Activated CD4-positive, alpha-beta T cell treated with anti-CD3 and anti-CD28 coated beads, Interleukin-2, amount 10 ng/mL, durations not matched to agents 24 days and 14 days (primary cell): ENCODE measurements at regions not wholly inside any gene's neighbourhood (a gene's known extent, or its start where the extent isn't known, plus 50 kb on each side); places are given as distances from the start of the nearest gene placed in this dataset.

Experiments used
- DNase-seq: peaks from one replicate; pipeline ENCODE4 v3.0.0; 2022
- H3K27ac Mint-ChIP-seq: one replicate; pipeline ENCODE4 v1.8.0; 2022; ENCODE audit warnings: mild to moderate bottlenecking, mixed read lengths
- H3K27me3 Mint-ChIP-seq: one replicate; pipeline ENCODE4 v1.8.0; 2022; ENCODE audit warnings: mixed read lengths
- H3K36me3 Mint-ChIP-seq: one replicate; pipeline ENCODE4 v1.8.0; 2022; ENCODE audit warnings: low read depth, mild to moderate bottlenecking, mixed read lengths
- H3K4me1 Mint-ChIP-seq: one replicate; pipeline ENCODE4 v1.8.0; 2021; ENCODE audit warnings: mixed read lengths
- H3K4me3 Mint-ChIP-seq: one replicate; pipeline ENCODE4 v1.8.0; 2022; ENCODE audit warnings: mild to moderate bottlenecking, moderate library complexity, mixed read lengths
- H3K9me3 Mint-ChIP-seq: one replicate; pipeline ENCODE4 v1.8.0; 2021; ENCODE audit warnings: mixed read lengths
- intact Hi-C: fragments of 100-400 bp; cut with micrococcal nuclease; formaldehyde crosslinking; loops from one replicate; pipeline ENCODE4 v1.15.1; 2023

DNA sequence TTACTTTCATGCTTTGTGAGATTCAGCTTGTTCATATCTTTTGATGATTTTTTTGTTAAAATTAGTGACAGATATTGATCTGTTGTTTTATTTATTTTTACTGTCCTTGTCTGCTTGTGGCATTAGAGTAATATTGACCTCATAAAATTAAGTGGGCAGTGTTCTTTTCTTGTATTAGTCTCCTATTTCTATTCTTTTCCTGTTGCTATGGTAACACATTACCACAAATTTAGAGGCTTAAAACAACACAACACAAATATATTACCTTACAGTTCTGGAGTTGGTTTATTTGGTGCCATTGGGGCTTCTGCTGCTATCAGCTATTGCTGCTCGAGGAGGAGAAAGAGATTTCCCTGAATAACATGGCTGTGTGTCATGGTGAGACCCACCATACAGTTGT is 135.7 kb downstream of the C1orf94 start:
- DNase-seq: no peak
- H3K4me3 Mint-ChIP-seq: no peak overlapping the region
- H3K27ac Mint-ChIP-seq: no peak overlapping the region
- no peaks in the 10 kb centered on the region for H3K4me1 Mint-ChIP-seq
- H3K36me3 Mint-ChIP-seq: no peaks in the 10 kb centered on the region
- H3K9me3 Mint-ChIP-seq: no peaks in the 10 kb centered on the region
- H3K27me3 Mint-ChIP-seq: no peaks in the 10 kb centered on the region
- intact Hi-C loops: no loop called here

DNA sequence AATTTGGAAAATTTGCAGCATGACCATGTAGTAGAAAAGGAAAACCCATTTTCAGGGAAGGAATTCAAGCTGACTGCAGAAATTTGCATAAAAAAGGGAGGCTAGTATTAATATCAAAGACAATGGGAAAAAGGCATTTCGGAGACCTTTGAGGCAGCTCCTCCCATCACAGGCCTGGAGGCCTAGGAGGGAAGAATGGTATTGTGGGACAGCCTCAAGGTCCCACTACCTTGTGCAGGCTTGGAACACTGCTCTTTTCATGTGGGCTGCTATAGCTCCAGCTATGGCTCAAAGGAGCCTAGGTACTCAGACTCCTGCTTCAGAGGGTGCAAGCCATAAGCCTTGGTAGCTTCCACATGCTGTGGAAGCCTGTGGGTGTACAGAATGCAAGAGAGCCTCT is 139.3 kb downstream of the C1orf94 start:
- no peaks in the 10 kb centered on the region for H3K9me3 Mint-ChIP-seq
- H3K4me3 Mint-ChIP-seq: no peak overlapping the region
- intact Hi-C loops: no loop called here
- H3K27ac Mint-ChIP-seq: no peak overlapping the region
- H3K36me3 Mint-ChIP-seq: no peaks in the 10 kb centered on the region
- DNase-seq: no peak
- no peaks in the 10 kb centered on the region for H3K4me1 Mint-ChIP-seq
- H3K27me3 Mint-ChIP-seq: no peaks in the 10 kb centered on the region

DNA sequence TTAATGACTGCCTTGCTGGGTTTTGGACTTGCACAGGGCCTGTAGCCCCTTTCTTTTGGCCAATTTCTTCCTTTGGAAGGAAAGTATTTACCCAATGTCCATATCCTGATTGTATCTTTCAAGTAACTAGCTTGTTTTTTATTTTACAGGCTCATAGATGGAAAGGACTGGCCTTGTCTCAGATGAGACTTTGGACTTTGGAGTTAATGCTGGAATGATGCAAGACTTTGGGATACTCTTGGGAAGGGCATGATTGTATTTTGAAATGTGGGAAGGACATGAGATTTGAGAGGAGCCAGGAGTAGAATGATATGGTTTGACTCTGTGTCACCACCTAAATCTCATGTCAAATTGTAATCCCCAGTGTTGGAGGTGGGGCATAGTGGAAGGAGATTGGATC is 140.1 kb downstream of the C1orf94 start:
- Mint-ChIP-seq H3K36me3 (no peaks in the 10 kb centered on the region), H3K4me3 (no peak overlapping the region), H3K4me1 (no peaks in the 10 kb centered on the region), H3K27ac (no peak overlapping the region), H3K27me3 (no peaks in the 10 kb centered on the region), H3K9me3 (no peaks in the 10 kb centered on the region)
- intact Hi-C loops: no loop called here
- DNase-seq: no peak

DNA sequence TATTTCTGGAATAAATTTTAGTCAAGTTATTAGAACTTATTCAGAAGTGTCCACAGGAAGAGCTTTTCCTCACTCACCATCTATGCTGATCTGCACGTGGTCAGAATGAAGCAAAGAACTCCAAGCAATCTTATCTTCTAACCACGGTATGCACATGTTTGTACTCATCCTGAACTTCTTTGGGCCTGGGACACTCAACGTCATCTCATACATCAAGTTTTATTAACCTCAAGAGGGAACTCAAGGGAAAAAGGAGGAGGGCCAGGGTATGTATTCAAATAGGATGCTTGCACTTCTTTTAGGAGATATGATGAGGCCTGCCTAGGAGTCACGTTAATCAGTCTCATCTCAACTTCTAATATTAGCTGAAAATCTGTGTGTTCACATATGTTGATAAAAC is 142.5 kb downstream of the C1orf94 start:
- DNase-seq: peak; percentile 3
- Mint-ChIP-seq H3K4me1 (no peaks in the 10 kb centered on the region), H3K36me3 (no peaks in the 10 kb centered on the region), H3K9me3 (no peaks in the 10 kb centered on the region), H3K4me3 (no peak overlapping the region), H3K27ac (no peak overlapping the region), H3K27me3 (no peaks in the 10 kb centered on the region)
- intact Hi-C loops: no loop called here

DNA sequence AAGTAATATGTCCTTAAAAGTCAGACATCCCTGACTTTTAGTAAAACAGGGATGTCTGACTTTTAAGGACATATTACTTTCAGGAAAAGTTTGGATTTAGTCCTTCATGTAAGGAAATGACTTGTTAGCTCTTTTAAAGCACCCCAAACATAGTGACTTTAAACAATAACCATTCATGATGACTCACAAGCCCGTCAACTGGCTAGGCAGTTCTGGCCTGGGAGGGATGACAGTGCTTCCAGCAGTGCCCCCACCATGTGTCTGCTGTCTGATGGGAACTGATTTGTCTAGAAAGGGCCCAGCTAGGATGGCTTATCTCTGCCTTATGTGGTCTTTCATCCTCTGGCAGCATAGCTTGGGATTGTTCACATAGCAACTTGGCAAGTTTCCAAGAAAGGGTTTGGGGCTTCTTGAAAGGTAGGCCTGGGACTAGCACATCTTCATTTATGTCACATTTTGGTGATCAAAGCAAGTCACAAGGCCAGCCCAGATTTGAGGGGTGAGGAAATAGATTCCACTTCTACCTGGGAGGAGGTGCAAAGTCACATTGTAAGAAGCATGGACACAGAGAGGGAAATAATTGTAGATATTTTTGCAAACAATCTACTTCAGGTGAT is 143.5 kb downstream of the C1orf94 start:
- no peak for DNase-seq
- no peak overlapping the region for H3K4me3 Mint-ChIP-seq
- H3K4me1 Mint-ChIP-seq: no peaks in the 10 kb centered on the region
- intact Hi-C loops: no loop called here
- no peak overlapping the region for H3K27ac Mint-ChIP-seq
- H3K36me3 Mint-ChIP-seq: no peaks in the 10 kb centered on the region
- no peaks in the 10 kb centered on the region for H3K27me3 Mint-ChIP-seq
- H3K9me3 Mint-ChIP-seq: no peaks in the 10 kb centered on the region

DNA sequence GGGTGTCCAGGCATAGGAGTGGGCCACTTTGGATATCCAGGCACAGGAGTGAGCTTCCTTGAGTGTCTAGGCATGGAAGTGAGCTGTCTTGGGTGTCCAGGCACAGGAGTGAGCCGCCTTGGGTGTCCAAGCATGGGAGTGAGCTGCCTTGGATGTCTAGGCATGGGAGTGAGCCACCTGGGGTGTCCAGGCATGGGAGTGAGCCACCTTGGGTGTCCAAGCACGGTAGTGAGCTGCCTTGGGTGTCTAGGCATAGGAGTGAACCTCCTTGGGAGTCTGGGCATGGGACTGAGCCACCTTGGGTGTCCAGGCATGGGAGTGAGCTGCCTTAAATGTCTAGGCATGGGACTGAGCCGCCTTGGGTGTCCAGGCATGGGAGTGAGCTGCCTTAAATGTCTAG is 146.3 kb downstream of the C1orf94 start:
- H3K9me3 Mint-ChIP-seq: no peaks in the 10 kb centered on the region
- intact Hi-C loops: no loop called here

DNA sequence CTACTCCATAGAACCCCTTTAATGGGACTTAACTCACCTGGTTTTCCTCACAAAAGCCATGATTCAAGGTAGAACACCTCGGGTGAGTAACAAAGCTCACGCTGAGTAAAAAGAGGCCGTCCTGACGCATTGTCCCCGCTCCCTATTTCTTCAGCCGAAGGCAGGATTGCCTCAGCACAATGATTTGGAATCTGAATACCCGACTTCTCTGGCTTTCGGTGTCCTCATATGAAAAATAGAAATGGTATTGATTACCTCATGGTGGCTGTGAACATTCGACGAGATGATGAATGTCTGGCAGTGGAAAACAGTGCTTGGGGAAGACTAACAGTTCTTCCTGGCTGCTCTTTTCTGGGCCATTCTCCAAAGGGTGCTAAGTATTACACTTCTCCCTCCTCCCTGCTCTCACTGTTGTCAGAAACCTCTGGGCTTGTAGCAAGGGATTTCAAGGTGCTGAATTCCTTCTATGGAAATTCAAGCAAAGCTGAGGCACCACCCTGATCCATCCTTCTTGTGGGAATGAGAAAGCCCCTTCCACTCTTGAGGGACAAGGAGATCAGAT is 148.3 kb downstream of the C1orf94 start:
- no peak overlapping the region for H3K27ac Mint-ChIP-seq
- intact Hi-C loops: no loop called here
- H3K36me3 Mint-ChIP-seq: no peaks in the 10 kb centered on the region
- no peaks in the 10 kb centered on the region for H3K9me3 Mint-ChIP-seq
- DNase-seq: no peak
- H3K4me3 Mint-ChIP-seq: no peak overlapping the region
- no peaks in the 10 kb centered on the region for H3K4me1 Mint-ChIP-seq
- H3K27me3 Mint-ChIP-seq: no peaks in the 10 kb centered on the region

More for the DNA sequence above, 146.3 kb downstream of the C1orf94 start:
- Mint-ChIP-seq H3K27me3 (no peaks in the 10 kb centered on the region), H3K27ac (no peak overlapping the region), H3K36me3 (no peaks in the 10 kb centered on the region), H3K4me3 (no peak overlapping the region), H3K4me1 (no peaks in the 10 kb centered on the region)
- no peak for DNase-seq

DNA sequence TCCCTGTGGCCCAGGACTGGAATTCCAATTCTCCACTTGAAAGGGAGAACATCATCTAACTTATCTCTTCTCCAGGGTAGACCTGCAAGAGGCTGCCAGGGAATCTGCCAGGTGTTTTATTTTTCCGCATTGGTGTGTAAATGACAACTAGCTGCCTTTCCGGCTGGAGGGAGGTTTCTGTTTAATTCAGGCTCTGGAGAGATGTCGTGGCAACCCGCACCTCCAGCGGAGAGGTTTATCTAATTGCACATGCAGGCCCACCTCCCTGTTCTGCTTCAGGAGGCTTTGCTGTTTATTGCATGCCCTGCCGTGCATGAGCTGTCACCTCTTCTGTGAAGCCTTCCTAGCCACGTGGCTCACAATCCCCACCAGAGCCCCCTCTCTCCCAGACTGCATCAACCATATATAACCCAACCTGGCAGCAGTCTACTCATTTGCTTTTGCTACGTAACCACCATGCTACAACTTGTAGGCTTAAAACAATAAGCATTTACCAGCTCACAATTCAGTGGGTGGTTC is 151.6 kb downstream of the C1orf94 start:
- Mint-ChIP-seq H3K4me3 (no peak overlapping the region), H3K9me3 (no peaks in the 10 kb centered on the region), H3K27ac (no peak overlapping the region), H3K27me3 (no peaks in the 10 kb centered on the region), H3K36me3 (no peaks in the 10 kb centered on the region), H3K4me1 (no peaks in the 10 kb centered on the region)
- DNase-seq: no peak
- intact Hi-C loops: no loop called here

DNA sequence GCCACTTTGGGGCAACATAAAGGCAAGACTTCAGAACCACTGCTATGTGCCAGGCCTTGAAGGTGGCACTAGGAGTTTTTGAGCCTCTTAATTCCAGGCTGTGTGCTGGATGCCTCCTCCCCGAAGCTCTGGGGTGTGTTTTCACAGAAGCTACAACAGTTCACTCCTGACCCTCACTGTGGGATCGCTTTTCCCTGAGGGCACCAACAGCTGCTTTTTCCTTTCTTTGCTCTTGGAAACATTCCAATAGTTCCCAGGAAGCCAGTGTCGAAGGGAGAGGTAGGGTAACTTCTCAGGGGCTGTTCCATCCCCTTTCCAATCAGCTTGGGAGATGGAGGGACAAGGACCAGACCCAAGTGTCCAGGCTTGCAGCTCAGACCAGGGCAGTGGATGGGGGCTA is 153.4 kb downstream of the C1orf94 start:
- no peak for DNase-seq
- H3K36me3 Mint-ChIP-seq: no peaks in the 10 kb centered on the region
- no peak overlapping the region for H3K27ac Mint-ChIP-seq
- H3K4me1 Mint-ChIP-seq: no peaks in the 10 kb centered on the region
- no peak overlapping the region for H3K4me3 Mint-ChIP-seq
- H3K27me3 Mint-ChIP-seq: no peaks in the 10 kb centered on the region
- intact Hi-C loops: no loop called here
- no peaks in the 10 kb centered on the region for H3K9me3 Mint-ChIP-seq

DNA sequence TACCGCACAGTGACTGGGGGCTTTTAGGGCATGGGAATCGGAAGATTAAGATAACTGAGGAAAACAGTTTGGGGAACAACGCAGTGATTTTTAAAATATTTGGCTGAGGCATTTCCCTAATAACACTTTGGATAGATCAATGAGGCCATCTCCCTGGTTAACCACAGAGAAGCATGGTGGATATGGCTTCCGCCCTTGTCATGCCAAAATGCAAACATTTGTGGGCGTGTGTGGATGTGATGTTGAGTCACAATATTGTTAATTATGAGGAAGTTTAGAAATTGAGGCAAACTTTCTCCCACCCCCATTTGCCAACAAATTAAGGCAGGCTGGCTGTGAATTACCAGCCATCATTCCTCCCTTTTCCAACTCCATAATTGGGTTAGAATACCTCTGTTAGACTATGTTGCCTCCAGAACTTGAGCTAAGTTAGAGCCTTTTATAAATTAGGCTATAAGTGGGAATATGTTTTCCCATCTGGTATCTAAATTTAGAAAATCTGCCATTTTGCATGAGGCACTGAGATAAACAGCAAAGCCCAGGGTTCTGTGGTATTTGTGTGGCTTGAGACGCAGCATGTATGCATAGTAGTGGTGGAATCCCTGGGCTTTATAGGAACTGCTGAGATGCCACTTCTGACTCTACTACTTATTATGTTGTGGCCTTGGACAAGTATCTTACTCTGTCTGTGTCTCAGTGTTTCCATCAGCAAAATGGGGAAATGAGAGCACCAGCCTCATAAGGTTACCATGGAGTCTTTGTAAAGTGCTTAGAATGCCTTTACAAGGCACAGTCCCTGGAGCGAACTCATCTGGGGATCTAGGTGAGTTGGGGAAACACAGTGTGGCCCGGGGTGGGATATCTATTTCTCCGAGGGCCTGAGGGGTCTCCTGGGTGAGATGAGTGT is 154.6 kb downstream of the C1orf94 start:
- Mint-ChIP-seq H3K9me3 (no peaks in the 10 kb centered on the region), H3K36me3 (no peaks in the 10 kb centered on the region), H3K27ac (no peak overlapping the region), H3K27me3 (no peaks in the 10 kb centered on the region), H3K4me1 (no peaks in the 10 kb centered on the region), H3K4me3 (no peak overlapping the region)
- intact Hi-C loops: no loop called here
- DNase-seq: no peak

DNA sequence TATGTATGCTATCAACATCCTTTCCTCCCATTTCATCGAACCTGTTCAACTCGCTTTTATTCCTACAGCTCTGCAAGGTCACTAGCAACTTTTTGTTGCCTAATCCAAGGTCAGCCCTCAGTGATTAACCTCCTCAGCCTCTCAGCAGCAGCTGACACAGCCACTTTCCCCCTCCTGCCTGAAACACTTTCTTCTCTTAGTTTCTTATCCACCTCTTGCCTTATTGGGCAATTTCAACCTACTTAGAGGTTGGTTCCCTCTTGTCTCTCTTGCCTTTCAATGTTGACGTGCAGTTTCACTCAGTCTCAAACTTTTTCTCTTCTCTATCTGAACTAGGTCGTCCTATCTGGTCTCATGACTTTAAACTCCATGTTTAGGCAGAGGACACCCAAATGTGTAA is 156.3 kb downstream of the C1orf94 start:
- intact Hi-C loops: no loop called here
- H3K4me1 Mint-ChIP-seq: no peaks in the 10 kb centered on the region
- H3K36me3 Mint-ChIP-seq: no peaks in the 10 kb centered on the region
- no peak overlapping the region for H3K4me3 Mint-ChIP-seq
- no peak for DNase-seq
- H3K27me3 Mint-ChIP-seq: no peaks in the 10 kb centered on the region
- H3K9me3 Mint-ChIP-seq: no peaks in the 10 kb centered on the region
- no peak overlapping the region for H3K27ac Mint-ChIP-seq

DNA sequence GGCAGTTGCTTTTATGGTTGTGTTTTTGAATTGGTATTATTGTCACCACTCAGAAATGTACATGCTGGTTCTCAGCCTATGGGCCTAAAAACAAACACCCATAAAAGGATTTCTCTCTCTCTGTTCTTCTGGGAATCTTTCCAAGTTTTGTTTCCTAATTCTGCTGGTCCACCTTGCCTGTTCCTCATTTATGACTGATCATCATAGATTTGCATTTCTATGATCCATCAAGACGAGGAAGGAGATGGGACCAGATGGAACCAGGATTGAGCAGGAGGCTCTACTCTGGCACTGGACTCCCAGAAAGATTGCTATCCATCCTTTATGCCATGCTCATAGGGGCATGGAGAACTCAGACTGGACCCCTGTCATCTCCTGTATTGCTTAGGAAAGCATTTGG is 162.2 kb downstream of the C1orf94 start:
- no peaks in the 10 kb centered on the region for H3K9me3 Mint-ChIP-seq
- no peak overlapping the region for H3K4me3 Mint-ChIP-seq
- H3K27me3 Mint-ChIP-seq: no peaks in the 10 kb centered on the region
- no peaks in the 10 kb centered on the region for H3K36me3 Mint-ChIP-seq
- intact Hi-C loops: no loop called here
- no peaks in the 10 kb centered on the region for H3K4me1 Mint-ChIP-seq
- no peak overlapping the region for H3K27ac Mint-ChIP-seq
- DNase-seq: no peak

DNA sequence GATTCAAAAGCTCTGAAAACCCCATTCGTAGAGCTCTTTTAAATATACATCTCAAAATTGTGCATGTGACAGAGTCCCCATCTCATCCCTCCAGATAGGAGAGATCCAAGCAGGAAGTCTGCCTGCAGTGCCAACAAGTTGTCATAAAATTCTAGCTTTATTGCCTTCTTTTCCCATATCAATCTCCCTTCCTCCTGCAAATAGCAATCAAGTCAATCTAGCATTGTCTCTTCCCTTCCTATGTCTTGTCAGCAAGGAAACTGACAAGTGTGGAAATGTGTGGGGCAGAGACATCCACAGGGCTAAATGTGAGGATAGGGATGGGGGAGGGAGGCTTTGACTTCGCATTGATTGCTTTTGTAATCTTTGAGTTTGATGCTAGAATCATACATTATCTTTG is 165.2 kb downstream of the C1orf94 start:
- Mint-ChIP-seq H3K4me3 (no peak overlapping the region), H3K36me3 (no peaks in the 10 kb centered on the region), H3K27ac (no peak overlapping the region), H3K4me1 (no peaks in the 10 kb centered on the region), H3K9me3 (no peaks in the 10 kb centered on the region), H3K27me3 (no peaks in the 10 kb centered on the region)
- intact Hi-C loops: no loop called here
- no peak for DNase-seq

DNA sequence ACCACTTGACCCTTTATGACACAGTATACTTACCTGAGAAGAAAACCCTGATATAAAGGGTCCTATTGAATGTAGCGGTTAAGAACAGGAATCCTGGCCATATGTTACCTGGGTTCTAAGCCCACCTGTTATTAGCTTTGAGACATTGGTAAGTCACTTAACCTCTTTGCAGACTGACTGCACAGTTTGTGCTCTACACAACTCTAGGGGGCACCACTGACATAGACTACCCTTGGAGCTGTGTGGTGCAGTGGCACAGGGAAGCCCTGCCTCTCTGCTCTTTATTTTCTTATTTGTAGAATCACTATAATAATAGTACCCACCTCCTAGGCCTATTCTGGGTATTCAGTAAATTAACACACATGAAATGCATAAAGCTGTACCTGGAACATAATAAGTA is 165.6 kb downstream of the C1orf94 start:
- H3K36me3 Mint-ChIP-seq: no peaks in the 10 kb centered on the region
- no peaks in the 10 kb centered on the region for H3K4me1 Mint-ChIP-seq
- H3K27ac Mint-ChIP-seq: no peak overlapping the region
- intact Hi-C loops: no loop called here
- no peaks in the 10 kb centered on the region for H3K27me3 Mint-ChIP-seq
- no peak for DNase-seq
- no peak overlapping the region for H3K4me3 Mint-ChIP-seq
- no peaks in the 10 kb centered on the region for H3K9me3 Mint-ChIP-seq
